C4-2B (cell line): ENCODE measurements at regions not wholly inside any gene's neighbourhood (a gene's known extent, or its start where the extent isn't known, plus 50 kb on each side); places are given as distances from the start of the nearest gene placed in this dataset.

Source experiments
- CTCF ChIP-seq: fragments of 450-650 bp; conservative IDR thresholded peaks from 2 replicates; pipeline ENCODE4 v1.5.1; 2017; ENCODE audit warnings: mild to moderate bottlenecking
- ZFX ChIP-seq: fragments of 450-650 bp; IDR thresholded peaks from 2 replicates; pipeline ENCODE4 v1.6.1; 2017

GRCh38 chr13:88643233-88643632 is 972.1 kb downstream of the SLITRK5 start:
- no peak for TF ChIP-seq CTCF
- TF ChIP-seq ZFX: no peak
